Jurkat, Clone E6-1 (cell line): ENCODE measurements at regions not wholly inside any gene's neighbourhood (a gene's known extent, or its start where the extent isn't known, plus 50 kb on each side); places are given as distances from the start of the nearest gene placed in this dataset.

Source experiments
- DNase-seq: peaks from one replicate; pipeline ENCODE4 v3.0.0-alpha.2; 2011; ENCODE audit warnings: low read depth, low spot score
- H3K4me3 ChIP-seq: 2 replicates; pipeline ENCODE4 v1.5.1; 2011; ENCODE audit warnings: mild to moderate bottlenecking, low read length, control low read depth, moderate library complexity

DNA sequence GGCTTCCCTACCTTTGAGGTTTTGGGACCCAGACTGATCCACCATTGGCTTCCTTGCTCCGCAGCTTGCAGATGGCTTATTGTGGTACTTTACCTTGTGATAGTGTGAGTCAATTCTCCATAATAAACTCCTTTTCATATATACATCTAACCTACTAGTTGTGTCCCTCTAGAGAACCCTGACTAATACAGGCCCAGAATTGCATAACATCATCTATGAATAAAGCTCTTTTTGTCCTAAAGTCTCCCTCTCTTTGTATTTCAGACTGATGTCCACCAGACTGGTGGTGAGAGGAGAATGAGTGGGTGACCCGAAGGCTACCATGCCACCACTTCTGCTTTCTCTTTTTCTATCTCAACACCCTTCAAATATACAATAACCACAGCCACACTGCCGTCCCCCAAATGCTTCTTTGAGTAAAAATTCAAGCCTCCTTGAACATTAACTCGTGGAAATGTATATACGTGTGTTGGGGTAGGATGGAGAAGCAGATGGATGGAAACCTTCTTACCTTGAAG is 265.7 kb downstream of the PTBP2 start:
- no peak overlapping the region for H3K4me3 ChIP-seq
- no peak for DNase-seq

DNA sequence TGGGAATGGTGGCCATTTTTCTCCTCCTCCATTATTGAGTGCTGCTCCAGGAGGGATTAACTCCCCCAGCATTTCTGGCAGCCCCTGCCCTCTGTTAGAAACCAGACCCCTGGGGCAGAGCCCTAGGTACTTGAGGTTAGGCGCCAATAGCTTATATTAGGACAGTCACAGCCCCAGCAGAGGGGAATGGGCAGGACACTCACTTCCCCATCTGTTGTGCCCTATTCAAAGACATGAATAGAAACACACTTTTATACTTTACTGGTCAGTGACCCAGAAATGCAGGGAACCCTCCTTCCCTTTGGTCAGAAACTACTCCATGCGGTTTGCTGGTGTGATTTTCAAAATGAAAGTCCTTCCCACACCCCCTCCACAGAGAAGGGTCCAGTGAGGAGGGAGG is 267.7 kb downstream of the PTBP2 start:
- H3K4me3 ChIP-seq = no peak overlapping the region
- no peak for DNase-seq

DNA sequence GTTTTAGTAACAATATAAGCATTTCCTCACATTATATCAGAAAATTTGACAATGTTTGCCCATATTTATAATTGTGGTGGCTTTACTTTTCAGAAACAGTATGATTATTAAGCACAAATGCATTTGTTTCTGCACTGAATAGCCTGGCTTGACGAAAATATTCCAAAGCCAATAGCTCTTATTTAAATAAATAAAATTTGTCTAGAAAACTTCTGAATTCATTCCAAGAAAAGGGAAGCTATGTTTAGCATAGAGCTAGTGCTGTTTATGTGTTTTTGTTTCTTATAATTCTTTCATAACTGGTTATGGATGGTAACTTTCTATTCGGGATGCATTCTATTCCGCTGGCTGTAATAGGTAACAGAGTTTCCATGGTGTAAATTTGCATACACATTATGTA is 268.6 kb downstream of the PTBP2 start:
- H3K4me3 ChIP-seq = no peak overlapping the region

DNA sequence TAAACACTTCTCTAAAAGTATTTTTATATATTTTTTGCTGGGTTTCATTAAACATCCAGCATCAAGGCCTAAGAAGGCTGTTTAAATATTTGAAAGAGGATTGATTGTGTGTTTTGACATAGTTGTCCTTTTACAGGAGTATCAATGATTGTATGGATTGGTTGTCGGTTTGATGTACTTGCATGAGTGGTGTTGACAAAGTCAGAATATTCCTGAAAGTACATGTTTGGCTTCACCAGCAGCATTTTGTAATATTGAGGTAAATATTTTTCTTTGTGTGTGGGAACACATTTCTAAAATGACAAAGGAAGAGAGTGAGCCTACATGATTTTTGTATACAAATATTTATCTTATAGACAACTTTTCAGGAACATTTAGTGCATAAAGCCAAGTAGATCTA is 269.7 kb downstream of the PTBP2 start:
- no peak overlapping the region for H3K4me3 ChIP-seq
- no peak for DNase-seq

More for the DNA sequence above, 268.6 kb downstream of the PTBP2 start:
- no peak for DNase-seq

DNA sequence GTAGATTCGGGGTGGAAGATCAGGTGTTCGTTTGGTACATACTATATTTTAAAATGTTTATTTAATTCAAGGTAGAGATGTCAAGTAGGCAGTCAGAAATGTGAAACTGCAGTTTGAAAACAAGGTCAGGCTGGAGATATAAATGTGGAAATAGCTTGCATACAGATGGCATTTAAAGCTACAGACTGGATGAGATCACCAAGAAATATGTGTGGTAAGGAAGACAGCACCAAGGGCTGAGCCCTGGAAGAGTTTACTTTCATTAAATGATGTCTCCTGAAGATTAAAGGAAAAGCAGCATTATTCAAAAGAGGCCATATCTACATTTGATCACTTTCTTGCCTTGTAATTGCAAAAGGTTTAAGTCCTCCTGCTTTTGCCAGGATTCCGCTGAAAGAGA is 271.3 kb downstream of the PTBP2 start:
- no peak overlapping the region for H3K4me3 ChIP-seq
- no peak for DNase-seq

DNA sequence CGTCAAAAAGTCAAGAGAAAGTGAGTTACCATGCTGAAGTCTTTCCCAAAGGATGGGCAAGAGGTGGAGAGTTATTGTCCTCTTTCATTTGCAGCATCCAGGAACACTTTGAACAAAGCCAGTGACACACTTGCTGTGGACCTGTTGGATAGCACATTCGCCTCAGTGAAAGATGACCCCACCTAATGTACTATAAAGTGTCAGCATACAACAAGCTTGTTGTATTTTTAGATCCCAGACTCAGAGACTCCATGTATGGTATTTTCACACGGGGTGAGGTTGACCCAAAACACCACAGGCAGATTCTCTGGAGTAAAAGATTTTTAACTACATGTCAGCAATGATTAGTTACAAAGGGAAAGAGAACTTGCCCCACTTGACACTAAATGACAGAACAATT is 273.8 kb downstream of the PTBP2 start:
- H3K4me3 ChIP-seq = no peak overlapping the region
- DNase-seq = no peak

DNA sequence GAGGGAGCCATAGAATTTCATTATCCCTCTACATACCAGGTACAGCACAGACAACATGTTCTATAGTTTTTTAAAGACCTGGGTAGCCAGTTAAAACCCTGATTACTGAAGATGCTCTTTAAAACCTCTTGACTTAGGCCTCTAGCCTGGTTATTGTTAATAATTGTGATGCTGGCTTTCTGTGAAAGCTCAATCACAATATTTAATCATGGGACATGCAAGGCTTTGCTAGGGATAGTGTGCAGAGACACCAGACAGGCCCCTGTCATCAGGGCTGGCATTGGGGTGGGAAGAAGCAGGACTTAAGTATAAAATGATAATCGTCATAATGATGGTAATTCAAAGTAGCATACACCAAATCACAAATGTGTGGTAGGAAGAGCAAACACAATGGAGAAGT is 274.4 kb downstream of the PTBP2 start:
- DNase-seq = no peak
- no peak overlapping the region for H3K4me3 ChIP-seq

DNA sequence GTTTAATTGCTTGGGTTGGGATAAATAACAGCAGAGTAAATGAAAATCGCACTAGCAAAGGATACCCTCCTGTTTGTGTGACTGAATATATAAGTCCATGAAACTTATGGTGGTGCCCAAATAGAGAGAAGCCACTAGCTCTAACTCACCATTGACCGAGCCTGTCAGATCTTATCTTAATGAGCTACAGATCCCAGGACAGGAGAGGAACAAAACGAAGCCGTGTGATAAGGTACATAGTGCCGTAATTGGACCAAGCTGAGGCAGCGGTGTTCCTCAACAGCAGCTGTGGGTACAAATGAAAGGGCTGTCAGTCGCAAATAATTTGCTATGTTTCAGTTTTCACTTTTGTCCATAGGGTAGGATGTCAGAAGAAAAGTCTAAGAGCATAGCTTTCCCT is 276.1 kb downstream of the PTBP2 start:
- H3K4me3 ChIP-seq = no peak overlapping the region
- DNase-seq = no peak

DNA sequence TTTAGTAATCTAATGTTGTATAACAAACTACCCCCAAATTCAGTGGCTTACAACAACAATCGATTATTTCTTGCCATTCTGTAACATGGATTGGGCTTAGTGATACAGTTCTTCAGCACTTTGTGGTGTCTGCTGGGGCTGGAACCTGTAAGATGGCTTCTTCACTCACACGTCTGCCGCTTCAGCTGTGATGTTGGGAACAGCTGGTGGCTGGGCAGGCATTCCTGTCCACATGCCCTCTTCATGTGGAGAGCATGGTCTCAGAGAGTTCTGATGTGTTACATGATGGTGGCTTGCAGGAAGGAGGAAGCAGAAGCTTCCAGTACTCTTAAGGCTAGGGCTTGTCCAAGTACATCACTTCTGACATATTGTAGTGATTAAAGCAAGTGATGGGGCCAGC is 276.9 kb downstream of the PTBP2 start:
- H3K4me3 ChIP-seq = no peak overlapping the region
- DNase-seq = no peak

DNA sequence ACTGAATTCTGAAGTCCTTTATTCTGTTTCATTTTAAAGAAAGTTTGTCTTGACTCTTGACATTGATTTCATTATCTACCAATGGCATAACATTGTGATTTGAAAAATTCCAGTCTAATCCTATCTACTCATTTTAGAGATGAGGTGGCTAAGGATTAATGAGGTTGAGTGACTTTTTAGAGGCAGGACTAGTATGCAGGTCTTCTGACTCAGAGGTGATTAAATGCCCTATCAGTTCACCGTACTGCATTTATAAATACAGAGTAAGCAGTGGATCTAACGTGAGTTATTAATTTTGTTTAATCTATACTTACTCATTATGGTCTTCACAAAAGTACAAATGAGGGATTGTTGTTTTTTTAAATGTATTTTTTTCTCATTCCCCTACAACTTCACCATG is 277.6 kb downstream of the PTBP2 start:
- H3K4me3 ChIP-seq = no peak overlapping the region

DNA sequence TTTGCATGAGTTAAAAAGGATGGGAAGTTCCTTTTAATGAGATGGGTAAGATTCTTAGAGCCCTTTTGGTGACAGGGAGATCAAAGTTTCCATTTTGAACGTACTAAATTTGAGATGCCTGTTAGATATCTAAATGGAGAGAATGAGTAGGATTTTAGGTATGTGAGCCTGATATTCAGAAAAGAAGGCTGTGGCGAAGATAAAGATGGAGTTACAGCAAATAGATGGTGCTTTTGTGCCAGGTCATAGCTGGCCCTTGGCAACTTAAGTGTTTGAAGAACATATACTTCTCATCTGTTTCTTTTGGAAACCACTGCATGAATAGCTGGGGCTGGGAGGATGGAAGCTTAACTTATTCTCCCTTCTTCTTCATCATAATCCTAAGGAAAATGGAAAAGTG is 282.5 kb downstream of the PTBP2 start:
- H3K4me3 ChIP-seq = no peak overlapping the region
- no peak for DNase-seq

More for the DNA sequence above, 277.6 kb downstream of the PTBP2 start:
- no peak for DNase-seq

DNA sequence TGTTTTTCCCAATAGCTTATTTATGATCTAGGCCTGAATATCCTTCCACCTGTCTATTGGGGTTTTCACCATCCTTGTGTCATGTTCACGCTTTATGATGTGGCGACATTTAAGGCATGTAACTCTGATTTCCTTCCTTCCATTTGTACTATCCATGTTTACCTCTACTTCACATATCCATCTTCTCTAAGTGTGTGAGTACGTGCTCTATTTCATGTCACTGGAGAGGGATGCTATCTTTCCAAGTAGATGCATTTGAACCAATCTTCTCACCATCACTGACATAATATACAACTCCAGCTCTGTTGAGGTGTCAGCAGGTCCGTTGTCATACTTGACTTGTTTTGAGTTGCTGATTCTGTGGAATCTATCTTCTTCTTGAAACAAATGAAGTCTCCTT is 283.2 kb downstream of the PTBP2 start:
- DNase-seq = no peak
- H3K4me3 ChIP-seq = no peak overlapping the region

DNA sequence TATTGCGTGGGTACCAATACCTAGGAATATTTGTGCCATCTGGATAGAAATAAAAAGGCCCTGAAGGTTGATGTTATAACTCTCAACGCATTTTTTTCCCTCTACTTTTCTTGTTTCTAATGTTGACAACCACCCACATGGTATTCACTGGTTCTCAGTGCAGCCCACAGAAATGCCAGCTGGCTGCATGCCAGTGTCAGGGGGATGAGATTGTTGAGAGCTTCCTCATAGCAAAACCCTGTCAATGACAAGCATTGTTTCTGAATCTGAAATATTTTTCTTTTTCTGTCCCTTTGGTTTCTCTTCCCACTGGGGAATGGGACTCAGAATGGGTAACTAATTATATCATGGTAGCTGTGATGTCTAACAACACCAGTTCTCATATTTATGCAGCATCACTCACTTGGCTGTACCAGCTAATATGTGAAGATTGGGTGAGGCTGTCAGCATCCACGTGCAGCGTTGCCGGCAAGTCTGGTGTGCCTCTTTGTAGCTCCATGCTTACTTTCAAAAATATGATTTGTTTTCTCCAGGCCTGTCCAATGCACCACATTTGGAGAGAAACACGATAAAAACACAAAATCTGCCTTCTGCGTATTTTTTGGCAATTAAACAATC is 284.6 kb downstream of the PTBP2 start:
- no peak for DNase-seq
- no peak overlapping the region for H3K4me3 ChIP-seq

DNA sequence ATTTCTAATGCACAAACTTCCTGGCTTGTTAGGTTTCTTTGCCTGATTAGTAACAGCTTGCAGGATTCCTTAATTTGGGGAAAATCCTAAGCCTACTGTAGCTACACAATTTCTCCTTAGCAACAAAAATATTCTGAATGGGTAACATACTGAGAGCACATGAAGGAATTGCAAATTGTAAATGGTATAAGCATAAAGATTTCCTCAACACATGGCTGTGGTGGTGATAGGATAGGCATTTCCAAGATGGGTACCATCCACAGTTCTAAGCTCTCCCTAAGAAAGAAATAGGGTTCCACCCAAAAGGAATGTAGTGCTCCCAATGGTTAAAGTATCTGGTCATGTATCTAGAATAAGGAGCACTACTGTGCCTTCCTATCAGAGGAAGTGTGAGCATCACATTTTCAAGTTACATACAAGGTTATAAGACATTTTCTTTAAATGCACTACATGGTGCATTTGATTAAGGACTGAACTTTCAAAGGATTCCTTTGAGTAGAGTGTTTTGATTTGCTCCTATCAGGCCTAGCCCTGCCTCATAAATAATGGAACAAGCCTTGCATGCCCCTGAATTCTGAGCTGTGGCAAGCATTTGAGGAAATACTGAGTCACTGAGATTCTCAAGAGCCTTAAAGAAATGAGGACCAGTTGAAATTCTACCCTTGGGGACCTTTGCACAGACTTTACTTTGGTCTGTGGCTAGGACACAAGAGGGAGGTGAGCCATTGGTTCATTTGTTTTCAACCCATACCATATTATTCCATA is 286.4 kb downstream of the PTBP2 start:
- no peak overlapping the region for H3K4me3 ChIP-seq
- DNase-seq = no peak

DNA sequence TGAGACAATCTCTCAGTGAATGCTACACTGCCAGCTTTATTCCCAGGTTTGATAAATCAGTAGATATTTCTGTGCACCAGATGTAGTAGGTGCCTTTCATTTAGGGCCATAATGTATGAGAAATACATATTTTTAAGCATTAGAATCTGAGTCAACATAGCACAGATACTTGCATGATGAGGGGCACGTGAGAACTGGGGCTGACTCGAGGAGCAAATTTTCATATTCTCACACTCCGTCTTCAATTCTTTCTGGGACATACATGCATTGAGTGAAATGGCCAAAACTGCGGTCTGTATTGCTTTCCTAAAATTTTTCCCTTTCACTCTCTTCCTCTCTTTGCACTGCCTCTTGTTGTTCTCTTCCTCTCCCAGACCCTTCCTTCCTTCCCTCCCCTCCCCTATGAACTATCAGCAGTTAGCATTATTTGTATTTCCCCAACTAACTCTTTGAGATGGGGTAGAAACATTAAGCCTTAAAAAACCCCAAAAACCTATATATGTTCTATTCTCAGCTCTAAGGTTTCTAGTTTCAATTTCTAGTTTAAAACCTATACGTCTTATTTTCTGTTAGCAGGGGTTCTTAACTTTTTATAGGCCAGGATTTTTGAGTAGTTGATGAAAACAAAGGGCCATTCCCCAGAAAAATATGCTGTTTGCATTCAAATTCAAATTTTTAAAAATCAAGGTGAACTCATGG is 289.1 kb downstream of the PTBP2 start:
- DNase-seq = no peak
- H3K4me3 ChIP-seq = no peak overlapping the region

DNA sequence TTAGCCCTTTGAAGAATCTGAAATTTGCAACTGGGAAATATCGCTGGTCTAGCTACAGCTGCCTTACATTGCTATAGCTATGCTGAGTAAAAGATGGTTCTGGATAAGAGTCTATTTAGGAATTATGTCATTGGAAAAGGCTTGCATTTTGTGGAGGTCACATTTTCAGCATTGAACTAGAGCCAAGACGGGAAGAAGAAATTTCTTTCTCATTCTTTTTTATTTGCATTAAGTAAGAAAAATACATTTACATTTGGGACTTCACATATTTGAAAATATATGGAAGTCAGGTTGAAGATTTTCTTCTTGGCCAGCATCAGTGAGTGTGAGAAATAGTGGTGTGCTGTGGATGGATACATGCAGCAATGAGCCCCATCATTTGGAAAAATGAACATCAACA is 291.6 kb downstream of the PTBP2 start:
- DNase-seq = no peak
- no peak overlapping the region for H3K4me3 ChIP-seq

DNA sequence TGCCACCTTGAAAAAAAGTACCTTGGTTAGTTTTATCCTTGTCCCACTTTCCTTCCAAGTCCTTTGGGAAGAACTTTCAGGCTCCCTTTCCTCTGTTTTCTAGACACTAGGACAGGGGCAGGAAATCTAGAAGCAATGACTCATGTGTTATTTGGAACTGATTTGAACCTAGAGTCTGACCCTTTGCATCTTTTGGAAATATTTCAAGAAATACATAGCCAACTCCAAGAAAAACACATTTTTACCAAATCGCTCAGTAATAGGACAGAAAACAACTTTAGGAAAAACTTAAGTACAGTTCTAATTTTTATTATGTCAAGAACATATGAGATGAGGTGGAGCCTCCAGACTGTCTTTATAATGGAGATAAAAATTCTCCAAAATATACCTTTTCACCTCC is 292.4 kb downstream of the PTBP2 start:
- no peak for DNase-seq
- no peak overlapping the region for H3K4me3 ChIP-seq

DNA sequence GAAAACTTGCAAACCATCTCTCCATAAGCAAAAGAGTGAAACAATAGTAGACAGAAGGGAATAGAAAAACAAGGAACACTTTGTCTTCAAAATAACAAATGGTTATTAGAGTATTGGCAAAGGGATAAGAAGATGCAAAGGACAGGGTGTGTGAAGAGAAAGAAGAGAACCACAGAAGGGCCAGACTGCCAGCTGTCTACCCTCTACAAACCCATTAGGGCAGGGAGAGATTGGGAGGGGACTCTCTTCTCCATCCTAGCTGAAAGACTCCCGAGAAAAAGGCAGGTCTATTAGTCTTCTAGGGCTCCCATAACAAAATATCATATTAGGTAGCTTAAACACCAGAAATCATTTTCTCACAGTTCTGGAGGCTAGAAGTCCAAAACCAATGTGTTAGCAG is 292.8 kb downstream of the PTBP2 start:
- H3K4me3 ChIP-seq = no peak overlapping the region
- DNase-seq = no peak

DNA sequence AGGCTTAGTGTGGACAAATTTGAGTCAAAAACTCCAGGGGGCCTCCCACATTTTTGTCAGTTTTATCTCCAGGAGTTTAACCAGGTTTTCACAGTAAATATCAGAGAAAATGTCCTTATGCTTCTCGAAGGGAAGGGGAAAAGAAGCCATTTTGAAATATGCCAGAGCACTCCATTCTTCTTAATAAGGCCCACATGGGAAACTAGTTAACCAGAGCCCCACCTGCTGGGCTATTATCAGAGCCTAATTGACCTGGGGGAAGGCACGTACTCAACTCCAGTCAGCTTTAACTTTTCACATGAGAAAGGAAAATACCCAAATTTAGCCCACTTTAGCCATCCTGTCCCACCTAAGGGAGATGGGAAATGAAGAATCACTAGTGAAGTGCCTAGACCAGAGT is 296.3 kb downstream of the PTBP2 start:
- DNase-seq = no peak
- H3K4me3 ChIP-seq = no peak overlapping the region
